Stimulated activated CD8-positive, alpha-beta memory T cell treated with anti-CD3 and anti-CD28 coated beads, Interleukin-7, amount 100 ng/mL, for 48 hours (primary cell): ENCODE measurements at regions not wholly inside any gene's neighbourhood (a gene's known extent, or its start where the extent isn't known, plus 50 kb on each side); places are given as distances from the start of the nearest gene placed in this dataset.
"Not testable (repeated sequence)": the region's sequence is repeated elsewhere in the genome, so short reads cannot be mapped to it uniquely, and the experiment has no call there.

ENCODE experiments used
- DNase-seq, 2 donors: peaks; one replicate each; pipeline ENCODE4 v3.0.0-alpha.2; 2020; ENCODE audit warnings: low read depth in 1 of 2; ENCODE audit errors: extremely low read depth in 1 of 2

- DNase-seq: no peak
These were observed 410.3 kb upstream of the PPP1R2C start for GRCh38 chrX:43188296-43188695.

GRCh38 chrX:43211570-43211969 is 433.6 kb upstream of the PPP1R2C start:
- DNase-seq: no peak

- DNase-seq: no peak
These were observed 437.9 kb upstream of the MAOA start for GRCh38 chrX:43218198-43218597.

- no peak for DNase-seq
These were observed 431.6 kb upstream of the MAOA start for GRCh38 chrX:43224496-43224895.

GRCh38 chrX:43225626-43226328 is 430.3 kb upstream of the MAOA start:
- DNase-seq: no peak

- DNase-seq: no peak
These were observed 417.6 kb upstream of the MAOA start for GRCh38 chrX:43238461-43238945.

- no peak for DNase-seq
These were observed 416.7 kb upstream of the MAOA start for GRCh38 chrX:43239356-43239755.

- DNase-seq: no peak
These were observed 400.5 kb upstream of the MAOA start for GRCh38 chrX:43255596-43255995.

GRCh38 chrX:43266487-43266886 is 389.6 kb upstream of the MAOA start:
- no peak for DNase-seq

- no peak for DNase-seq
These were observed 388.4 kb upstream of the MAOA start for GRCh38 chrX:43267652-43268051.

GRCh38 chrX:43269201-43269600 is 386.9 kb upstream of the MAOA start:
- no peak for DNase-seq

GRCh38 chrX:43277879-43278278 is 378.2 kb upstream of the MAOA start:
- DNase-seq: no peak

- DNase-seq: no peak
These were observed 377.7 kb upstream of the MAOA start for GRCh38 chrX:43278440-43278839.

GRCh38 chrX:43279341-43279808 is 376.7 kb upstream of the MAOA start:
- DNase-seq: no peak

- DNase-seq: no peak
These were observed 372.9 kb upstream of the MAOA start for GRCh38 chrX:43283187-43283586.

- not testable (repeated sequence) for DNase-seq
These were observed 344.5 kb upstream of the MAOA start for GRCh38 chrX:43311625-43312024.

GRCh38 chrX:43313035-43313434 is 343.1 kb upstream of the MAOA start:
- DNase-seq: no peak

GRCh38 chrX:43314525-43314924 is 341.6 kb upstream of the MAOA start:
- DNase-seq: no peak

- DNase-seq: no peak
These were observed 340.5 kb upstream of the MAOA start for GRCh38 chrX:43315622-43316021.

- no peak for DNase-seq
These were observed 340.0 kb upstream of the MAOA start for GRCh38 chrX:43316146-43316545.

GRCh38 chrX:43317378-43317777 is 338.7 kb upstream of the MAOA start:
- DNase-seq: no peak

GRCh38 chrX:43328358-43328946 is 327.6 kb upstream of the MAOA start:
- DNase-seq: no peak

- DNase-seq: no peak
These were observed 322.6 kb upstream of the MAOA start for GRCh38 chrX:43333543-43333942.
